HUES48 (cell line): ENCODE measurements at regions not wholly inside any gene's neighbourhood (a gene's known extent, or its start where the extent isn't known, plus 50 kb on each side); places are given as distances from the start of the nearest gene placed in this dataset.

Experiments used
- H3K27ac ChIP-seq: one replicate; pipeline ENCODE4 v1.7.0; 2013; ENCODE audit warnings: low read depth, low read length, inconsistent platforms
- H3K27me3 ChIP-seq: 2 replicates; pipeline ENCODE4 v1.6.1; 2013; ENCODE audit warnings: mild to moderate bottlenecking, low read length; ENCODE audit not compliant: control insufficient read depth, insufficient read depth
- H3K36me3 ChIP-seq: 2 replicates; pipeline ENCODE4 v1.6.1; 2013; ENCODE audit warnings: low read length; ENCODE audit not compliant: control insufficient read depth, insufficient read depth
- H3K4me1 ChIP-seq: 2 replicates; pipeline ENCODE4 v1.6.1; 2013; ENCODE audit warnings: mild to moderate bottlenecking, low read length; ENCODE audit not compliant: control insufficient read depth, insufficient read depth
- H3K4me3 ChIP-seq: 2 replicates; pipeline ENCODE4 v1.5.1; 2013; ENCODE audit warnings: mild to moderate bottlenecking, low read depth, low read length
- H3K9ac ChIP-seq: 2 replicates; pipeline ENCODE4 v1.6.1; 2013; ENCODE audit warnings: mild to moderate bottlenecking, low read depth, low read length, moderate library complexity
- H3K9me3 ChIP-seq: 2 replicates; pipeline ENCODE4 v1.6.1; 2013; ENCODE audit warnings: low read length; ENCODE audit not compliant: control insufficient read depth, insufficient read depth

- Histone ChIP-seq H3K9me3 (peaks cover 5% of the 10 kb centered on the region; the same call in 1 of the 2 replicates), H3K27ac (no peak overlapping the region), H3K36me3 (no peaks in the 10 kb centered on the region), H3K27me3 (no peaks in the 10 kb centered on the region), H3K9ac (no peak overlapping the region), H3K4me1 (no peaks in the 10 kb centered on the region), H3K4me3 (no peak overlapping the region)
These were observed 67.8 kb upstream of the MAPK4 start for GRCh38 chr18:50492097-50492496.

DNA sequence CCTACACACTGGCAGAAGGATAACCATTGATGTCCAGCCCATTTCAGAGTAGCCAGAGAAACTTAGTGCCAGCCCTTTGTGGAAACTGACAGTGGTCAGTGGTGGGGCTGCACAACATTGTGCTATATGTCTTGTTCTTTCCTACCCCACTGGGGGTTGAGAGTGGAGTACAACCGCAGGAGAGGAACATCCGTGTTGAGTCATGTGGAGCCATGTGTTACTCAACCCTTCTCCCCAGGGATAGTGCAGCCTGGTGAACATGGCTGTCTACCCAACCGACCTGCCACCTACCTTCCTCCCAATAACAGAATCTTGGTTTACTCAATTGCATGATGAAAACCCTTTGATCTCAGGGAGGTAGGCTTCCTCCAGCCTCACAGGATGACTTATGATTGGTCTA, 65.3 kb upstream of the MAPK4 start:
- Histone ChIP-seq H3K36me3 (no peaks in the 10 kb centered on the region), H3K27me3 (no peaks in the 10 kb centered on the region), H3K9ac (no peak overlapping the region), H3K9me3 (peaks cover 5% of the 10 kb centered on the region; the same call in 1 of the 2 replicates), H3K4me1 (no peaks in the 10 kb centered on the region), H3K4me3 (no peak overlapping the region), H3K27ac (no peak overlapping the region)

GRCh38 chr18:50506362-50506761, 53.5 kb upstream of the MAPK4 start:
- Histone ChIP-seq H3K27me3 (no peaks in the 10 kb centered on the region), H3K9ac (no peak overlapping the region), H3K36me3 (no peaks in the 10 kb centered on the region), H3K27ac (no peak overlapping the region), H3K9me3 (no peaks in the 10 kb centered on the region), H3K4me3 (no peak overlapping the region), H3K4me1 (no peaks in the 10 kb centered on the region; the same call in 1 of the 2 replicates)

DNA sequence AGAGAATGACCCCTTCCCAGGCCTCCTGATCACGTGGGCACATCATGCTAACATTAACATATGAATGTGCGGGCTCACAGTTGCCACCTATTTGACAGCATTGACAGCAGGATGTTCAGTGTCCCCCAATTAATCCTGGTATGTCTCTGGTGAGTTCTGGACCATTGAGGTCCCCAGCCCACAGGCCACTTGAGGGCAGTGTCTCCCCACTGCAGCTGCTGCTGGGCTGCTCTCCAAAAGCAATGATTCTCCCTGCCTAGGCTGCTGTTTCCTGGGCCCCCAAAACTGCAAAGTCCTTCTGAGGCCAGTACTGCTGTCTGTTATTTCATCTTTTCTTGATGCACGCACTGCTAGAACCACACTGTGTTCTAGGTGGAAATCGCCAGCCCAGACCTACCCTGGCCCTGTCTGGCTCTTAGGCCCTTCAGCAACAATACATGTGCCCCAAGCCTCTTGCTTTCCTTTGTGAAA, 52.7 kb upstream of the MAPK4 start:
- Histone ChIP-seq H3K9me3 (no peaks in the 10 kb centered on the region), H3K27ac (no peak overlapping the region), H3K27me3 (no peaks in the 10 kb centered on the region), H3K4me1 (no peaks in the 10 kb centered on the region; the same call in 1 of the 2 replicates), H3K36me3 (no peaks in the 10 kb centered on the region), H3K4me3 (no peak overlapping the region), H3K9ac (no peak overlapping the region)

DNA sequence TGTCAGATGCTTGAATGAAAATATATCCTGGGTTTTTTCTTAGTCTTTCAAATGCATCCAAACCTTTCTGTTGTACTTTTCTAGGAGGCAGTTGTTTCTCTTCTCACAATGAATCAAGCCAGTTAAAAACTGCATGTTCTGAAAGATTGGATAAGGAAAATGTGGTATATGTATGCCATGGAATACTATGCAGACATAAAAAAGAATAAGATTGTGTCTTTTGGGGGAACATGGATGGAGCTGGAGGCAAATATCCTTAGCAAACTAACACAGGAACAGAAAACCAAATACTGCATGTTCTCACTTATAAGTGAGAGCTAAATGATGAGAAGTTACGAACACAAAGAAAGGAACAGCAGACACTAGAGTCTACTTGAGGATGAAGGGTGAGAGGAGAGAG, 51.7 kb upstream of the MAPK4 start:
- Histone ChIP-seq H3K4me3 (no peak overlapping the region), H3K27ac (no peak overlapping the region), H3K27me3 (no peaks in the 10 kb centered on the region), H3K9ac (no peak overlapping the region), H3K9me3 (no peaks in the 10 kb centered on the region), H3K36me3 (no peaks in the 10 kb centered on the region), H3K4me1 (no peaks in the 10 kb centered on the region; the same call in 1 of the 2 replicates)

DNA sequence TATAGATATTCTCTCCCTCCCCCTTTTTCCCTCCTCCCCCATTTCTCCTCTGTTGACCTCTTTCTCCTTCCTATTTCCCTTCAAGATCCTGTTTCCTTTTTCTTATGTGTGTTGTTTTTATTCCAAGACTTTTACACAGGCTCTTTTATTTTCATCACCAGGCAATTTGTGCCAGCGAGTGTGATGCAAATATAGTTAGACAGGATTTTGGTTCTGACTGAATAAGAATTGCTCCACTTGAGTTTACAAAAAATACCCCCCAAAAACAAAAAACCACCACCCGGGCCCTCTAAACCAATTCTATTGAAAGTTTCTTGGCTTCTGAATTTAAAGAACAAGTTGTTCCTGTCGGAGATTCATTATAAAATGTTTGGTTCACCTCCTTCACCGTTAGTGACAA, 50.9 kb upstream of the MAPK4 start:
- Histone ChIP-seq H3K36me3 (no peaks in the 10 kb centered on the region), H3K4me3 (no peak overlapping the region), H3K9me3 (no peaks in the 10 kb centered on the region)

More for the DNA sequence above, 50.9 kb upstream of the MAPK4 start:
- Histone ChIP-seq H3K27ac (no peak overlapping the region), H3K9ac (no peak overlapping the region), H3K27me3 (no peaks in the 10 kb centered on the region), H3K4me1 (no peaks in the 10 kb centered on the region; the same call in 1 of the 2 replicates)
